Activated B cell treated with CpG ODN at 0.5 μM for 24 hours (primary cell): ENCODE measurements at regions not wholly inside any gene's neighbourhood (a gene's known extent, or its start where the extent isn't known, plus 50 kb on each side); places are given as distances from the start of the nearest gene placed in this dataset.
"Not testable (repeated sequence)": the region's sequence is repeated elsewhere in the genome, so short reads cannot be mapped to it uniquely, and the experiment has no call there.

Source experiments
- ATAC-seq: fragments of 200-7000 bp; cut with Tn5 transposase; one replicate; pipeline ENCODE4 v1.10.0; 2021; ENCODE audit warnings: low read depth, mild to moderate bottlenecking, moderate library complexity
- CTCF ChIA-PET: fragments of 350-600 bp; sonication (Branson Sonifier 250); formaldehyde crosslinking; loops from one replicate; lab custom pipeline; 2021; ENCODE audit warnings: antibody characterized with exemption; lab: Charles Lee
- POLR2A ChIA-PET: fragments of 350-600 bp; sonication (Branson Sonifier 250); formaldehyde crosslinking; loops from one replicate; lab custom pipeline; 2021; ENCODE audit warnings: antibody characterized with exemption; lab: Charles Lee
- DNase-seq: peaks from one replicate; pipeline ENCODE4 v3.0.0; 2022
- H3K27ac Mint-ChIP-seq: one replicate; pipeline ENCODE4 v1.8.0; 2020; ENCODE audit warnings: mixed read lengths
- H3K27me3 Mint-ChIP-seq: one replicate; pipeline ENCODE4 v1.8.0; 2021; ENCODE audit warnings: mixed read lengths
- H3K36me3 Mint-ChIP-seq: one replicate; pipeline ENCODE4 v1.8.0; 2021; ENCODE audit warnings: low read depth, mixed read lengths
- H3K4me1 Mint-ChIP-seq: one replicate; pipeline ENCODE4 v1.8.0; 2021; ENCODE audit warnings: mixed read lengths
- H3K4me3 Mint-ChIP-seq: one replicate; pipeline ENCODE4 v1.8.0; 2020; ENCODE audit warnings: mild to moderate bottlenecking, mixed read lengths
- H3K9me3 Mint-ChIP-seq: one replicate; pipeline ENCODE4 v1.8.0; 2020; ENCODE audit warnings: mixed read lengths
- intact Hi-C: fragments of 100-400 bp; cut with micrococcal nuclease; formaldehyde crosslinking; loops from one replicate; pipeline ENCODE4 v1.15.1; 2024
- TF ChIP-seq, protein P1 (sequence below): fragments of 200-600 bp; IDR thresholded peaks from one replicate; pipeline ENCODE4 v1.8.0; 2022; ENCODE audit warnings: antibody characterized with exemption, mild to moderate bottlenecking

- TF ChIP-seq, protein P1, sequence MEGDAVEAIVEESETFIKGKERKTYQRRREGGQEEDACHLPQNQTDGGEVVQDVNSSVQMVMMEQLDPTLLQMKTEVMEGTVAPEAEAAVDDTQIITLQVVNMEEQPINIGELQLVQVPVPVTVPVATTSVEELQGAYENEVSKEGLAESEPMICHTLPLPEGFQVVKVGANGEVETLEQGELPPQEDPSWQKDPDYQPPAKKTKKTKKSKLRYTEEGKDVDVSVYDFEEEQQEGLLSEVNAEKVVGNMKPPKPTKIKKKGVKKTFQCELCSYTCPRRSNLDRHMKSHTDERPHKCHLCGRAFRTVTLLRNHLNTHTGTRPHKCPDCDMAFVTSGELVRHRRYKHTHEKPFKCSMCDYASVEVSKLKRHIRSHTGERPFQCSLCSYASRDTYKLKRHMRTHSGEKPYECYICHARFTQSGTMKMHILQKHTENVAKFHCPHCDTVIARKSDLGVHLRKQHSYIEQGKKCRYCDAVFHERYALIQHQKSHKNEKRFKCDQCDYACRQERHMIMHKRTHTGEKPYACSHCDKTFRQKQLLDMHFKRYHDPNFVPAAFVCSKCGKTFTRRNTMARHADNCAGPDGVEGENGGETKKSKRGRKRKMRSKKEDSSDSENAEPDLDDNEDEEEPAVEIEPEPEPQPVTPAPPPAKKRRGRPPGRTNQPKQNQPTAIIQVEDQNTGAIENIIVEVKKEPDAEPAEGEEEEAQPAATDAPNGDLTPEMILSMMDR = no peak
- intact Hi-C loops = loop anchor here (2.0 to 5.0 kb wide), 4 partner anchors 132 to 1662 kb away; no protein-coding TSS in a partner anchor
- Mint-ChIP-seq H3K4me1 (no peaks in the 10 kb centered on the region), H3K27ac (no peak overlapping the region), H3K4me3 (no peak overlapping the region), H3K27me3 (no peaks in the 10 kb centered on the region), H3K36me3 (no peaks in the 10 kb centered on the region), H3K9me3 (no peaks in the 10 kb centered on the region)
- POLR2A ChIA-PET = no interaction called here
- ATAC-seq (no peak), DNase-seq (no peak)
- CTCF ChIA-PET = no interaction called here
Measured at GRCh38 chr6:167219967-167220512, 62.3 kb upstream of the GPR31 start.

DNA sequence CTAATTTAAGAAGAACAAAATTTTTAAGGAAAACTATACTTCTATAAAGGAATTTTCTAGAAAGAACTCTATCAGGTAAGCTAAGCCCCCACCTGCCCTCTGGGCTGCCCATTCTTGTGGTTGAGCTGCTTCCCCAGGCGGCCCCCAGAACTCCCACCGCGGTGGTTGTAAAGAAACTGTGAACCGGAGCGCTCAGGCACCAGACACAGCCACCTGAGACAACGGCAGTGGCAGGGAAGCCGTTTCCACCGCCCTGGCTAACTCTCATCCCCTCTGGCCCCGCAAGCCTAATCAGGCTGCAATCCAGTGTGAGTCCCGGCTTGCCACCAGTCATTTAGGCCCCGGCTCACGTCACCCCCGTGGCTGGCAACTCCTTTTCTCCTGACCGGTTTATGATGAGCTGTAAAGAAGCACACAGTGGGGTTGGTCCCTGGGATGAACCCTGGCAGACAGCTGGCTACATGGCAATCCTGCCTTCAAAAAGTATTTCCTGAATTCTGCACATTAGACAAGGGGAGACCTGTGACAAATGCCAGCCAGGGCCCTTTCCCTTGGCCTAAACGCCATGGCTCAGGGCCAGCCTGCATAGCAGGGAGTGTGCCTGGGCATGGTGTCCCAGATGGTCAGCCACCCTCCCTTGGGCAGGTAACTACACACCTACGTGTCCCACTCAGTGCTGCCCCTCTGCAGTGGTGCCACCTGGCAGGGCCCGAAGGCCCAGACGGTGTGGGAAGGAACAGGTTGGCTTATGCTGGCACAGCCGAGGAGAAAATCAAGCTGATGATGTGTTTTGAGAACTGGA, 63.8 kb upstream of the GPR31 start:
- H3K9me3 Mint-ChIP-seq = no peaks in the 10 kb centered on the region
- peaks cover under 1% of the 10 kb centered on the region for H3K27me3 Mint-ChIP-seq
- TF ChIP-seq, protein P1 = no peak
- POLR2A ChIA-PET = no interaction called here
- no peaks in the 10 kb centered on the region for H3K36me3 Mint-ChIP-seq
- no peak overlapping the region for H3K27ac Mint-ChIP-seq
- no peaks in the 10 kb centered on the region for H3K4me1 Mint-ChIP-seq
- CTCF ChIA-PET = interaction anchor here (0.7 kb wide), 1 partner anchor 10 kb away, joined by 3 read pairs; no protein-coding TSS in a partner anchor
- DNase-seq (no peak), ATAC-seq (no peak)
- intact Hi-C loops = no loop called here
- no peak overlapping the region for H3K4me3 Mint-ChIP-seq

- CTCF ChIA-PET, intact Hi-C loops, H3K9me3 Mint-ChIP-seq, H3K36me3 Mint-ChIP-seq, H3K4me1 Mint-ChIP-seq, DNase-seq, POLR2A ChIA-PET, ATAC-seq, H3K4me3 Mint-ChIP-seq, H3K27ac Mint-ChIP-seq: not testable (repeated sequence)
- peaks cover 29% of the 10 kb centered on the region for H3K27me3 Mint-ChIP-seq
Measured at GRCh38 chr6:167225566-167226382, 65.3 kb upstream of the UNC93A start.

GRCh38 chr6:167226383-167226685, 64.8 kb upstream of the UNC93A start:
- ChIA-PET POLR2A (no interaction called here), CTCF (no interaction called here)
- H3K4me3 Mint-ChIP-seq = no peak overlapping the region
- H3K36me3 Mint-ChIP-seq = no peaks in the 10 kb centered on the region
- H3K9me3 Mint-ChIP-seq = no peaks in the 10 kb centered on the region
- peaks cover 30% of the 10 kb centered on the region for H3K27me3 Mint-ChIP-seq
- H3K4me1 Mint-ChIP-seq = no peaks in the 10 kb centered on the region
- DNase-seq = no peak
- ATAC-seq = no peak
- TF ChIP-seq, protein P1 = no peak
- H3K27ac Mint-ChIP-seq = no peak overlapping the region
- intact Hi-C loops = no loop called here

DNA sequence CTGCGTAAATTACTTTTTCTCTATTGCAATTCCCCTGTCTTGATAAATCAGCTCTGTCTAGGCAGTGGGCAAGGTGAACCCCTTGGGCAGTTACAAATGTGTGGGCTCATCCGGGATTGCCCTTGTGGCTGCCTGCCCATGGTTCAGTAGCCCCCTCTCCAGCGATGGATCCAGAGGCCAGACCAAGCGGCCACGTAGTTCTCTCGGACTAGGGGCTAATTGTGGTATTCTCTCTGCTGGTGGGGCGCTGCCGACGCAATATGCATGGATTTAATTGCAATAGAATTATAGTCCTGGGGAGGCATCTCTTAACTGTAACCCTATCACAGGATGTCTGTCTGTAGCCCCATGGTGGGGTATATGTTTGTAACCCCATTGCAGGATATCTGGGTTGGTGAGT, 64.3 kb upstream of the UNC93A start:
- TF ChIP-seq, protein P1 = no peak
- H3K36me3 Mint-ChIP-seq = no peaks in the 10 kb centered on the region
- ATAC-seq = no peak
- no peak overlapping the region for H3K27ac Mint-ChIP-seq
- POLR2A ChIA-PET = no interaction called here
- intact Hi-C loops = no loop called here
- no peaks in the 10 kb centered on the region for H3K4me1 Mint-ChIP-seq
- peaks cover 30% of the 10 kb centered on the region for H3K27me3 Mint-ChIP-seq
- DNase-seq = no peak
- no peak overlapping the region for H3K4me3 Mint-ChIP-seq
- CTCF ChIA-PET = no interaction called here
- no peaks in the 10 kb centered on the region for H3K9me3 Mint-ChIP-seq
